ENCODE measurements at regions not wholly inside any gene's neighbourhood (a gene's known extent, or its start where the extent isn't known, plus 50 kb on each side); places are given as distances from the start of the nearest gene placed in this dataset.

DNA sequence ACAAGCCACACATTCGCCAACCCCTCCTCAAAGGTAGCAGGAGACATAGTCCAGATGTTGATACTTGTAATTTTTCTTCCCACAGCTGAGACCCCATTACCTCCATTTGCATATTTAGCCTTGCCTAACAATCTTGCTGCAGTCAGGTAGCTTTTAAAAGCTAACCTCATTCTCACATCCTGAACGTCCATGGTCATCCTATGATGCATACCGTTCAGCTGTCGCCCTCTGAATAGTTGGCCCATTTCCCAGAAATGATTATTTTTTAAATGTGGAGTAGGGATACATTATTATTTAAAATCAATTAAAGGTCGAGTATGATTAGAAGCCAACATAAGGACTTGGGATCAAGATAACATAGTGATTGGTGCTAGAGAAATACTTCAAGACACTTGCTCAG, 165.0 kb downstream of the MEX3B start:
- no peak for TF ChIP-seq EZH2 (IDR thresholded peaks at IDR 0.05)
- TF ChIP-seq, protein P1, sequence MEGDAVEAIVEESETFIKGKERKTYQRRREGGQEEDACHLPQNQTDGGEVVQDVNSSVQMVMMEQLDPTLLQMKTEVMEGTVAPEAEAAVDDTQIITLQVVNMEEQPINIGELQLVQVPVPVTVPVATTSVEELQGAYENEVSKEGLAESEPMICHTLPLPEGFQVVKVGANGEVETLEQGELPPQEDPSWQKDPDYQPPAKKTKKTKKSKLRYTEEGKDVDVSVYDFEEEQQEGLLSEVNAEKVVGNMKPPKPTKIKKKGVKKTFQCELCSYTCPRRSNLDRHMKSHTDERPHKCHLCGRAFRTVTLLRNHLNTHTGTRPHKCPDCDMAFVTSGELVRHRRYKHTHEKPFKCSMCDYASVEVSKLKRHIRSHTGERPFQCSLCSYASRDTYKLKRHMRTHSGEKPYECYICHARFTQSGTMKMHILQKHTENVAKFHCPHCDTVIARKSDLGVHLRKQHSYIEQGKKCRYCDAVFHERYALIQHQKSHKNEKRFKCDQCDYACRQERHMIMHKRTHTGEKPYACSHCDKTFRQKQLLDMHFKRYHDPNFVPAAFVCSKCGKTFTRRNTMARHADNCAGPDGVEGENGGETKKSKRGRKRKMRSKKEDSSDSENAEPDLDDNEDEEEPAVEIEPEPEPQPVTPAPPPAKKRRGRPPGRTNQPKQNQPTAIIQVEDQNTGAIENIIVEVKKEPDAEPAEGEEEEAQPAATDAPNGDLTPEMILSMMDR (IDR thresholded peaks at IDR 0.05): no peak
- TF ChIP-seq EZH2phosphoT487 (IDR thresholded peaks at IDR 0.05): no peak

Measured in neural progenitor cell (in vitro differentiated cells).